GM19397 (cell line): ENCODE measurements at regions not wholly inside any gene's neighbourhood (a gene's known extent, or its start where the extent isn't known, plus 50 kb on each side); places are given as distances from the start of the nearest gene placed in this dataset.

Experiments
- ATAC-seq: cut with Tn5 transposase; IDR thresholded peaks from one replicate; pipeline ENCODE4 v1.9.1; 2021; ENCODE audit warnings: mild to moderate bottlenecking, moderate library complexity; ENCODE audit not compliant: unreplicated experiment

- no peak for ATAC-seq
These were observed 670.2 kb upstream of the CXADR start for GRCh38 chr21:16842696-16843035.

- no peak for ATAC-seq
These were observed 665.6 kb upstream of the CXADR start for GRCh38 chr21:16847211-16847610.

DNA sequence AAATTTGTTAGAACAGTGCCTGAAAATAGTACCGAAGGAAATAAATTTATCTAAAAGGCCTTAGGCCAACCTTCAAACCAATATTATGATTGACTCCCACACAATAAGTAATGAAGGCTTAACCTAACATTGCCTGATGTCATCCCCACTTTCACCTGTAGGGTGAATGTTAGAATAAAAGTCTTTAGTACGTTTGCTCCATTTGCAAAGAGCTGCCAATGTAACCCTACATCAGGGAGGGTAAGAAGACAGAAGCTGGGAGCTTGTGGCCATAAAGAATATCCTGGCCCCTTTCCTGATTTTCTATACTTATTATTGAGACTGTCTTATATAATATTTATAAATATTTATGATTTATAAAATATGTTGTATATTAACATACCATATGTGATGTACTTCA, 661.8 kb upstream of the CXADR start:
- no peak for ATAC-seq

DNA sequence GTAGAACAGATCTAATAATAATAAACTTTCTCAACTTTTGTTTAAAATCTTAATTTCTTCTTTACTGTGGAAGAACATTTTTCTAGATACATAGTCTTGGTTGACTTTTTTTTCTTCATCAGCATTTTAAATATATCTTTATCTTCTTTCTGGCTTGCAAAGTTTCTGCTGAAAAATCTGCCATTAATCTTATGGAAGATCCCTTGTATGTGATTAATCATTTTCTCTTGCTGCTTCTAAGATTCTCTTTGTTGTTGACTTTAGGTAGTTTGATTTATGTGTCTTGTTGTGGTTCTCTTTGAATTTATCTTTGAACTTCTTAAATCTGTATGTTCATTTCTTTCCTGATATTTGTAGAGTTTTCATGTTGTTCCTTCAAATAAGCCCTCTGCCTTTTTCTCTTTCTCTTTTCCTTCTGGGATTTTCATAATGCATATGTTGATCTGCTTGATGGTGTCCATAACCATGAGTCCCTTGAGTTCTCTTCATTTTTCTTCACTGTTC, 657.6 kb upstream of the CXADR start:
- no peak for ATAC-seq

DNA sequence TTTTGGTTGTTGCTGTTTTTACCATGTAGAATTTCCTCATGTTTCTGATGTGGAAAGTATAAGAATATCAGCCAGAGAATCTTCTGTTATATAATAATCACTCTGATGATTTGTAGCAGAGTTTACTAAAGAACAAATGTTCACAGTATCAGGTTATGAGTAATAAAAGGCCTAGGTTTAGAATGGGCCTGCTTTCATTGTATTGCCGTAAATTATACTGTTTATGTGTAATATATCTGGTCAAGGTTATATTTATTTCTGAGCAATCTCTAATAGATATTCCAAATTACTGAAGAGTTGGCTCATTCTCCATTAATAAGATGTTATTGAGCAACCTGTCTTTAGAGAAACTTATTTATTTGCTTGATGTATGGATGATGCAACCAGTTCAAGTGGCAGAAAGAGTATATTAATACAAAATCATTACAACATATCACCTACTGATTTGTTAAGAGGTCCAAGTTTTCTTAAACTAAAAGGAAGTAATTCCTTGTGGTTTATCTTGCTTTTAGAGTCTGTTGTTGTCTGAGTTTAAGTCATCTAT, 649.4 kb upstream of the CXADR start:
- no peak for ATAC-seq

- no peak for ATAC-seq
These were observed 648.9 kb upstream of the CXADR start for GRCh38 chr21:16863908-16864307.

GRCh38 chr21:16865632-16866031, 647.2 kb upstream of the CXADR start:
- no peak for ATAC-seq

DNA sequence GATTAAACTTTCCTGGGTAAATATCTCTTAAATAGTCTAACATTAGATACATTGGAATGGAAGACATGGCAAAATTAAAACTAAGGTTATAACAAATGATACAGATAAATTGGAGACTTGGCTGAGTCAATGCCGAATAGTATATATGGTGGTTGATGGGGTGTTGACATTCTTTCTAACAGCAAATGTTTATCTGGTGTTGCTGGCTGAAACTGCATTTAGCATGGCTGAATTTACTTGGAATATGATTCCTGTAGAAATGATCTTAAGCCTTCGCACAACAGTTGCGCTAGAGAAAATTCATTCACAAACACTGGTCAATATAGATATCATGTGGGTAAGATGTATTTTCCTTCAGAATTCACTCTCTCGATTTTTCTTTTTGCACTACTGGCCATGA, 646.0 kb upstream of the CXADR start:
- ATAC-seq = no peak

DNA sequence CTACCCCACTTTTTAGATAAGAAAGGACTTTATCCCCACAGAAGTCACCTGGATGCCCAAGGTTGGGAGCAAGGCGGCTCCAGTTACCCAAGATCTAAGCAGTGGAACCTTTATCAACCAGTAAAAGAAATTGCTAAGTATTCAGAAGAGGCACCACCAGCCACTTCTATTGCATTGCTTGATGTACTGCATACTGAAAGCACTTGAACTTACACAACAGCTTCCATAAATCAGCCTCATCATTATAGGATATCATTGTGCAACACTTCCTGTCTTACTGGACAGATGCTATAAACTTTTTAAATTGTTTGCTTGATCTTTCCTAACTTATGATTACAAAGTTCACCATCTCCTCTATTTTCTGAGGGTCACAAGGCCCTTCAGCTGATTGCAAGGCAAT, 642.7 kb upstream of the CXADR start:
- ATAC-seq = no peak

- no peak for ATAC-seq
These were observed 640.2 kb upstream of the CXADR start for GRCh38 chr21:16872616-16873015.

DNA sequence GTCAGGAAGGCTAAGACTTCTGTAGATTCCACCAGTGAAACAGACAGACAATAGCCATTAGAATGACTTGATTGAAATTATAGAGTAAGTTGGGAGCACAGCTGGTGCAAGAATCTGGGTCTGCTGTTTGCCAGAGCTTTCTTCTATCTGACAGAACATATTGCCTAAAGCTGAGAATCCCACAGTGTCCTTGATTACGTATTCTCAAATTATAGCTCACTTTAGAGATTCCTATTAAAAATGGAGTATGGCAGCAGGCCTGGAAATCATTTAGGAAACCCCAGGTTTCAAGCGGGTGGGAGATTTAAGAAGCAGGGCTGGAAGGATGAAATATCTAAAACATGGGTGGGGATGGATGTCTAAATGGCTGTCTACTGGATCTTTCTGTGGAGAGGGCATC, 639.7 kb upstream of the CXADR start:
- no peak for ATAC-seq

DNA sequence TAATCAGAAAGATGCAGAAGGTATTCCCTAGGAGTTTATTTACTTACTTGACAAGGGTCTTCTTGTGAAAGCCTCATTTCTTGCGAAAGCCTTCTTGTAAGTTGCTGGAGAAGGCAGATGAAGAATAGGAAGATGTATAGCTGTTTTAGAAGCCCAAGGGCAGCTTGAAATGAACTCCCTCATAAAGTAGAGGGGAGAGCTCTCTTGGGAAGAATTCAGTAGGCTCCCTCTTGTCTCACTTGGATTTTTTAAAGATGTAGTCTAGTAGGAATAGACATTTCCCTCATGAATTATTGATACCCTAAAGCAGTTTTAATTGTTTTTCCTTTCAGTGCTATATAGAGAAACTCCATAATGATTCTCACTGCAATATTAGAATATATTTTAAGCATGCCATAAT, 639.2 kb upstream of the CXADR start:
- ATAC-seq = no peak

DNA sequence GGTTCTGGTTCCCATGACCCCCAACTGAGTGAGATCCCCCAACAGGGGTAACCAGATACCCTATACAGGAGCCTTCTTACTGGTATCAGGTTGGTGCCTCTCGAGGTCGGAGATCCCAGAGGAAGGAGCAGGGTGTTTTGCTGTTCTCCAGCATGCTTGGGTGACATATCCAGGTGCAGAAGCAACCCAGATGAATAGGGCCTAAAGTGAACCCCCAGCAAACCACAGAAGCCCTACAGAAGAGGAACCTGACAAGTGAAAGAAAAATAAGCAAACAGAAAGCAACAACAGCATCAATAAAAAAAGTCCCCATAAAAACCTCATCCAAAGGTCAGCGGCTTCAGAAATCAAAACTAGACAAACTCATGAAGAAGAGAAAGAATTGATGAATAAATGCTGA, 633.4 kb upstream of the CXADR start:
- no peak for ATAC-seq

- no peak for ATAC-seq
These were observed 621.0 kb upstream of the CXADR start for GRCh38 chr21:16891821-16892220.

GRCh38 chr21:16900685-16901084, 612.2 kb upstream of the CXADR start:
- no peak for ATAC-seq

- ATAC-seq = no peak
These were observed 604.8 kb upstream of the CXADR start for GRCh38 chr21:16908077-16908476.

DNA sequence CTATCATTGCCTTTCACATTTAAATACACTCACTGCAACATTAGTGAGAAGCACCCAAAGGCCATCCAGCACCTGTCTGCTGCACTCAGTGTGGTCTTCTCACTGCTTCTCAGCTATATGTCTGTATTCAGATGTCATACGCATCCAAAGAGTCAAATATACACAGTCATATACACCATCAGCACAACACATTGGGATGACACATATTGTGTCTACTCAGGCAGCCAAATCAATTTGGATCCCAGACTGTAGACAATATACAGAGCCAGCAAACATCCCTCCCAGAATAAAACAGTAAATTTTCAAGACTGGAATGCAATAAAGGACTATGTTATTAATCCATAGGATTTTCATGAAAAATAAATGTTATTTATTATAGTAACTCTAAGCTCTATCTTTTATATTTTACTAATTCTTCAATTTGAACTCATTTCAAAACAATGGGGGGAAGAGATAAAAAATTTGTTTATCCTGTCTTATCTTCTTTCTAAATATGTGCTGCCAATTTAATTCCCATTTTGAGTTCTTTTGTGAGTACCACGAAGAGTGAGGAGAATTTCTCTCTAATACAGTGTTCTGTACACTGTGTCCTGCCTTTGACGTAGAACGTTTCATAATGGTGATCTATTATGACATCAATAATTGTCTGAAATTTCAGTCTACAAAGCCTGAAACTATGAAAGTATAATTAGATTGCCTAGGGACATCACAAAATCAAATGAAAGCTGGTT, 602.2 kb upstream of the CXADR start:
- no peak for ATAC-seq

DNA sequence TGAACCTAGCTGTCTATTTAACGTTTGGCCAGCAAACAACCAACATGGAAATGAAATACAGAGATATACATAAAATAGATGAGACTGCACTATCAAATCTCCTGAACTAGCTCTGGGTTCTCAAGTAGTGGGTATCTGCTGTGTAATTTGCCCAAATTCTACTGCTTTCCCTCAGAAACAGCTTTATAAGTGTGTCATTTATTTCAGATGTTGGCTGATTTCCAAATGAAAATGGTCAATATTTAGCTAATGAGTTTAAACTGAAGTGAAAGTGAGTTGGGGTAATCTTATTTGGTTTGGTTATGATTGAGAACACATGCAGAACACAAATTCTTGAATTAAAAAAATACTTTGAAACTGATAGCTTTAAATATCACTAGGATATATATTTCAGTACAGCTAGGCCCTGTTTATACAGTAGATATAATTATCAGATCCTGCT, 601.7 kb upstream of the CXADR start:
- ATAC-seq = no peak

DNA sequence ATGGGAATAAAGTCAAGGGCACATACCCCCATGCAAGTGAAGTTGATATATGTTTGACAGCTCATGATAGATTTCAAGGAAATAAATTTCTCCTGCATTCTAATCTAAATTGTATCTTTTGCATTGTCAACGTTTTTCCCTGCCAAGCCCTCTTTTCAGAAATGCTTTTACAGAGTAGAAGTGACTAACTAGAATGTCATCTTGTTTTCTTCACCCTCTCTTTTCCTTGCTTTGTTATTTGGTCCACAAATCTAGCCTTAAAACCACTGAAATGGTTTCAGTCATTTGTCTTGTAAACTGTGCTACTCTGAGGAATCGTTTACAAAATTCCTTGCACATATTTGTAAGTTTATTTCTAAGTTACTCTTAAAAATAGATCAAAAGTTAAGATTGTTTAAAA, 600.8 kb upstream of the CXADR start:
- no peak for ATAC-seq

GRCh38 chr21:16913010-16913409, 599.8 kb upstream of the CXADR start:
- ATAC-seq = no peak

DNA sequence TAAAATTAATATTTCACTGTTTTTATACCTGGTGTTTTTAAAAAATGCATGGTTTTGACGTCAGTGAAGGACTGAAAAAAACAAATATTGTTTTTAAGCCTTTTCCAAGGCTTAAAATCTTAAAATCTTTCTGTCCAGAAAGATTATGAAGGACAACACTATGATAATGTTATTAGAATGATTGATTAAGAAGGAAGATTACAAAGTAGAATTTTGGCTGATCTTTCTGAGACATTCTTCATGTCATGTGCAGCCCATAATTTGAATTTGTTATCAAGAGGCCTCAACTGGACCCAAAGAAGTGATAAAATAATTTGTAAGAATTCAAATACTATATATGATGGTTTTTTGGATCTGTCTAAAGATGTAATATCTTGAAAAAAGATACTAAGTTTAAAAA, 584.4 kb upstream of the CXADR start:
- ATAC-seq = no peak

DNA sequence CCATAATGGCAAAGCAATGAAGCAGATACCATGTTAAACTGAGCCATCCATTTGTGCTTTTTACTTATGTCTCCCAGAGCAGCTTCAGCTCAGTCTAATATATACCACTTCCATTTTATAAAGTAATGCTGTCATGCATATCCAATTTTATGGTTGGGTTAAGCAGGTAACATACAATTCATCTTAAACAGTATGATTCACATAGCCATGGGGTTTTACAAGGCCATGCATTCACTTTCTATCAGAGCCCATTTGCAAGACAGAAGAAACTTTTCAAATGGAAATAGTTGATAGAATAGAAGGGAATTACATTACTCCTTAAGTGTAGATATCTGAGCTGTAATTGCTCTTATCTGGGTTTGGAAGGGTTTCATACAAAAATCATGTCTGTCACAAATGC, 580.5 kb upstream of the CXADR start:
- no peak for ATAC-seq

GRCh38 chr21:16942703-16943102, 570.1 kb upstream of the CXADR start:
- no peak for ATAC-seq
